8988T (cell line): ENCODE measurements at regions not wholly inside any gene's neighbourhood (a gene's known extent, or its start where the extent isn't known, plus 50 kb on each side); places are given as distances from the start of the nearest gene placed in this dataset.
"Not testable (repeated sequence)": the region's sequence is repeated elsewhere in the genome, so short reads cannot be mapped to it uniquely, and the experiment has no call there.

ENCODE experiments used
- DNase-seq: peaks from one replicate; pipeline ENCODE4 v3.0.0; 2011

GRCh38 chr4:174438711-174439110 is 83.6 kb downstream of the HPGD start:
- DNase-seq: no peak

- no peak for DNase-seq
Measured at GRCh38 chr4:174437749-174438148, 84.5 kb downstream of the HPGD start.

- DNase-seq: no peak
Measured at GRCh38 chr4:174437324-174437723, 85.0 kb downstream of the HPGD start.

DNA sequence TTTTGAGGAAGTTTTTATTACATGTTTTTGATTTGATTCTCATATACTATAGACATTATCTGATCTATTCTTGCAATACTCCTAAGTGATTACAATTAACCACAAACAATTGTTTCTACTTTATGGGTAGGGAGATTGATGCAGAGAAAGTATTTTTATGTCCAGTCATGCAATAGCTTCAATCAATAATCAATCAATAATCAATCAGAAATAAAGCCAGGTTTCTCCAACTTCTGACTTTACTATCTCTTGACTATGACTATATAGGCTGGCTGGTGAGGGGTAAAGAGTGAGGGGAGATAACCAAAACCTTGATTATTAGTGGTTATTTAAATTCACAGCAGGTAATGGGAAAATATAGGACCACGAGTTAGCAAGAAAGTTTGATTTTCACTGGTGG is 85.9 kb downstream of the HPGD start:
- no peak for DNase-seq

GRCh38 chr4:174435974-174436373 is 86.3 kb downstream of the HPGD start:
- DNase-seq: no peak

GRCh38 chr4:174434455-174434854 is 87.8 kb downstream of the HPGD start:
- no peak for DNase-seq

GRCh38 chr4:174430576-174430975 is 91.7 kb downstream of the HPGD start:
- DNase-seq: no peak

DNA sequence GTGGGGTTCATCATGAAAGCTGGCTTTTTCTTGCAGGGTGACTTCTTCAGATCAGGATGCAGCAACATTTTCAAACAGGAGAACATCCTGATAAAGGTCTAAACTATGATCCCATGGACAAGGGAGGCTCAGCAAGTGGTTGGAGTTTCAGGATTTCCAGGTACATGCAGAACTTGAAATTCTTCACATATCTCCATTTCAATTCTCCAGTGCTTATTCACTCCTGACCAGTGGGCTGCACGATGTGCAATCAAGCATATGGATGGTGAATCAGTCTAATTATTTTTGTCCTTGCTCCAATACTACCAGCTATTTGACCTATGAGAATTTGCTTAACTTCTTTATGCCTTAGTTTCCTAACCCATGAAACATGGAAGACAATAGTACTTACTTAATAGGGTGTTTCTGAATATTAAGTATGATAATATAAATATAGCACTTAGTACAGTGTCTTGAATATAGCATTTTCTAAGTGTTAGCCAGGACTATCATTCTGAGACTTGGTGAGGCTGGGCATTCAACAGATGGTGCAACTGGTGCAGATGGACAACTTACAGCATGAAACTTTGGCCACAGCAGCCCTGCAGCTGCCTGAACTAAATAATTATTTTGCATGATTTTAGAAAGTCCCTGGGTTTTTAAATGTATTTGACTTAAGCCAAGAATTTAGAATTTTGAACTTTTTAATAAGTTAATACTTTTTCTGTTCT is 92.4 kb downstream of the HPGD start:
- no peak for DNase-seq

- no peak for DNase-seq
Measured at GRCh38 chr4:174427571-174428140, 94.6 kb downstream of the HPGD start.

- DNase-seq: no peak
Measured at GRCh38 chr4:174425669-174426068, 96.6 kb downstream of the HPGD start.

GRCh38 chr4:174423257-174423944 is 98.9 kb downstream of the HPGD start:
- DNase-seq: peak; percentile 18

DNA sequence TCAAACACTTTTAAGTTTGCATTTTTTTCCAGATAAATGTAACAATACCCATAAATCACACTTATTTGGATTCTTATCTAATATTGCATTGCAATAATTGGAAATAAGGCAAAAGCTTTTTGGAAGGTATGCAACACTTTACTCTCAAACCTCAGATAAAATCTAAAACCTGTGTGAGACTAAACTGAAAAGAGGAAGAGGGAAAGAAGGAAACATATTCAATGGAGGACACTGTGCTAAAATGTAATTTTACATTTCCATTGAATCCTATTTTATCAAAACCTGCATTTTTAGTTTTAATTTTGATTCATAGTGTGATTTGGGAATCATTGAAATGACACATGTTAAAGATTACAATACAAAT is 99.4 kb downstream of the HPGD start:
- no peak for DNase-seq

DNA sequence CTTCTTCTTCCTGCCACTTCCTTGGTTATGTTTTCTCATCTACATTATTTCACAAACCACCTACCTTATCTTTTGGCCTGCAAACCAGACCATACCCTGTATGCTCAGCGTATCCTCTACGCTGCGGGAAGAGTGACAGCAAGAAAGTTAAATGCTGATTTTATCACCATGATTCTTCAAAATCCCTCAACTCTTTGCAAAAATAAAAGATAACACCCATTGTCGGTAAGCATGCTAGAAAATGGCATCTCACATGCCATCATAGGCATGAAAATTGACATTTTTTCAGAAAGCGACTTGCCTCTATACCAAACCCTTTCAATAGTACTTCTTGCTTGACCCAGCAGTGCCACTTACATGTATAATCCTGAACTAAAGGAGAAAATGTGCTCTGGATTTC is 102.0 kb downstream of the HPGD start:
- DNase-seq: no peak

- no peak for DNase-seq
Measured at GRCh38 chr4:174418640-174419212, 103.6 kb downstream of the HPGD start.

DNA sequence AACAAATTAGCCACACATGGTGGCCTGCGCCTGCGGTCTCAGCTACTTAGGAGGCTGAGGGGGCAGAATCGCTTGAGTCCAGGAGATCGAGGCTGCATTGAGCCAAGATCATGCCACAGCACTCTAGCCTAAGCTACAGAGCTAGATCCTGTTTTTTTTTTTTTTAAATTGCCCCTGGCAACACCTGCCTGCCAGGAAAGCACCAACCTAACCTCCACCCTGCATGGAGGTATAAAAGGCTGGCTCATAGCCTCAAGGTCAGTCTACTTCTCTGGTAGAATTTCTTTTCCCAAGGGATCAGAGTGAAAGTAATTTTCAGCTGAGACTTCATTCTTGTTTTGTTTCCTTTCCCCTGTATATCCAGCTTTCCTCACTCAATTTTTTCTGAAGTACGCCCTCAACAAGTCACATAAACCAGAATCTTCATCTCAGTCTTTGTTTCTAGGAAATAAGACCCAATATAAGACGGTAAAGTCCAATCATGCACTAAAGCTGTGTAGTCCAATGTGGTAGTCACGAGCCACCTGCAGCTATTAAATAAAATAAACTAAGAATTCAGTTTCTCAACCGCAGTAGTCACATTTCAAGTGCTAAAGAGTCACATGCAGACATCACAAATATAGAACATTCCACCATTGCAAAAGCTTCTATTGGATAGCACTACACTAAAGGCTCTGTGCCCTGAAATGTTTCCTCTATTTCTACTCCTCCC is 113.3 kb downstream of the HPGD start:
- DNase-seq: no peak

DNA sequence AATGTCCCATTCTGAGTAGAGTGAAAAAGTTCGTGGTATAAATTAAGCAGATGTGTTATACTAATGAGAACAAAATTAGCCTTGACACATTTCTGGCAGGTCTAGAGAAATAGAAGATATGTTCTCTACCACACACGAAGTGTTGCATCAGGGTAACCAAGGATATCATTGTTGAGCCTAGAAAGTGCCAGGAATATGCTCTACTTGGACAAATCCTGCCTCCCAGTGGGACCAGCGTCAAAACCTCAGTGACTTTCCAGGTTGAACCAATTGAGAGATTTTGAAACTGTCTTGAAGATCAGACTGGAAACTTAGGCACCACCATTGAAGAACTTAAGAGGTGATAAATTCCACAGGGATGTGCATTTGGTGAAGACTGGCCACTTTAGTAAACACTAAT is 115.9 kb downstream of the HPGD start:
- DNase-seq: no peak

DNA sequence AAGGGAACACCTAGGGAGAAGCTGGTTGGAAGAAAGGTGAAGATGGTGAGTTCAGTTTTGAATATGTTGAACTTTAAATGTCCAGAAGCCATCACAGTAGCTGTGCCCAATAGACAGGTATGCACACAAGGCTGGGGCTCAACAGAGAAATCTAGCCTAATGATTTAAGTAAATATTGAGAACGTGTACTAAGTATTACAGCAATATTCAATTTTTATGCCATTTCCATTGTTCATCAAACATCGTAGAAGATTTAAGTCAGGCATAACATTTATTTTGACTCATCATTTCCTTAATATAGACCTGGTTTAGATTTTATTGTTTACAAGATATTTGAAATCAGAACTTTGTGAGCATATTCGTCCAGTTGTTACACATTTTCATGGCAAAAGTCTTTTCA is 116.4 kb downstream of the HPGD start:
- no peak for DNase-seq

DNA sequence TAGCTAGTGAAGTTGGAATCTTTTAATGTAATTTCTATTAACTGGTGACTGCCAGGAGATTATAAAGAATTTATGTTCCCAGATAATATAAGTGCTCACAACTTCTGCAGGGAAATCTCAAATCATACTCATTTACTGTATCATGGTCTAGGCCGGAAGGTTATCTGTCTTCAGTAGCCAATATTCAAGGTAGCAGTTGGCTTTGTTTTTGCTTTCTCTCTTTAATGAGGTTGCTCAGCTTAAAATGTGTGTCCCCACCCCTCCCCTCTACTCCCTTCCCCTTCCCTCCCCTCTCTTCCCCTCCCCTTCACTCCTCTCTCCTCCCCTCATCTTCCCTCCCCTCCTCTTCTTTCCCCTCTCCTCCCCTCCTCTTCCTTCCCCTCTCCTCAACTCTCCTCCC is 117.6 kb downstream of the HPGD start:
- DNase-seq: no peak

DNA sequence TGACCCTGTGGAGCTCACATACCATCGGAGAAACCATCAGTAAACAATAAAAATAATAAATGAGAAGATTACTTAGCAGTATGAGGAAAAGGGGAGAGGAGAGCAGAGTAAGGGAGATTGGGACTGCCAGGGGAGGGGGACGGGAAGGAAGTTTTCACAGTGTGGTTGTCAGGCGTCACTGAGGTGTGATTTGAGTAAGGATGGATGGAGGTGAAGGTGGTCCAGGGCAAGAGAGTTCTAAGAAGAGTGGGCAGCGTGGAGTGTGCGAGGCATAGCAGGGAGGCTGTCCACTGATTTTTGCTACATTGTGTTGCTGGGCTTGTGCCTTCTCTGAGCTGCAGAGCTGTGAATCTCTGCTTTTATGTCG is 119.1 kb downstream of the HPGD start:
- DNase-seq: no peak

DNA sequence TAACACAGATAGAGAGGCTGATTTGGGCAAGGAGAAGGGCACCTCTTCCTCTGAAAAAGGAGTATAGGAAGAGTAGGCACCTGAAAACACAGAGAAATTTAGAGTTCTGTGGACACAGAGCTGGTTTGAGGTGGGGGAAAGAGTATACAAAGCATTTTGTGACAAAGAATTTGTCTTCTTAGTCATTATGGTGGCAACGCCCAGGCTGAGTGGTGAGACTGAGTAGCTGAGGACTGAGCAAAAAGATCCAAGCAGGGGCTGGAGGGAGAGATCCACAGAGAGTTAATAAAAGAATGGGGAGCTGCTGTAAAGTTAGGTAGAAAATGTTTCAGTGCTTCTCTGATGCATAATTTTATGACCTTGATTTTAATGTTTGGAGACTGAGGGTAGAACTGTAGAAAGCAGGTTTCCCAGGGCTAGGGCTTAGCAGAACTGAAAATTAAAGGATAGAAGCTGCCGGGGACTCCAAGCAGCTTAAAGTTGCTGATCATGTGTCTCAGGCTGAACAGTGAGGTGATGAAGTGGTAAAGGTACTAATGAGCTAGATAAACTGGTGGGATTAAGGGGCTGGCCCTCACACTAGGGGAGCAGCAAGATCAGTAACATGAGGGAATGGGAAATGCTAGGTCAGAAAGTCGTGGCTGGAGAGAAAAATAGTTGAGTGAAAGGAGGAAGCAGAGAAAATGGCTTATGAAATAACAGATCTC is 118.9 kb downstream of the CEP44 start:
- no peak for DNase-seq

DNA sequence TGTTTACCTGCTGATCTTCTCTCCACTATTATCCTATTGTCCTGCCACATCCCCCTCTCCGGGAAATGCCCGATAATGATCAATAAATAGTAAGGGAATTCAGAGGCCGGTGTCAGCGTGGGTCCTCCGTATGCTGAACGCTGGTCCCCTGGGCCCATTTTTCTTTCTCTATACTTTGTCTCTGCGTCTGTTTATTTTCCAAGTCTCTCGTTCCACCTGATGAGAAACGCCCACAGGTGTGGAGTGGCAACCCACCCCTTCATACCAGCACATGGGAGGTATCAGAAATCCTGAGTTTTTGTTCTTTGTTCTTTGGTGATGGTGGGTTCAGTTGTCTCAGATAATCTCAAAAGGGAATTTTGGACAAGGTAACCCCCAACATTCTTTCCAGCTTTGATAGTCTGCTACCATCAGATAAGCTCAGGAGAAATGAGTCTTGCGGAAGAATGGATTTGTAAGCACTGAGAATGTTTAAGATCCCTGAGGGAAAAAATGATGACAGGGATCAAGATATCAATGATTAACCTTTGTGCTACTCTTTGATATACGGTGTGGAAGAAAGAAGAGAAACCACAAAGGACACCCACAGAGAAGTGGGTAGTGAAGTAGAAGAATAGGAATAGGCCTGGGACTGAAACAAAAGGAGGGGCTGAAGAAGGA is 117.9 kb downstream of the CEP44 start:
- DNase-seq: no peak

- DNase-seq: not testable (repeated sequence)
Measured at GRCh38 chr4:174400603-174401302, 117.0 kb downstream of the CEP44 start.
